GM23338 (cell line): ENCODE measurements at regions not wholly inside any gene's neighbourhood (a gene's known extent, or its start where the extent isn't known, plus 50 kb on each side); places are given as distances from the start of the nearest gene placed in this dataset.

ENCODE experiments used
- CREB1 ChIP-seq: fragments of 250-450 bp; sonication (Bioruptor Pico); IDR thresholded peaks from 2 replicates; pipeline ENCODE4 v1.5.0; 2020; ENCODE audit warnings: low read depth, mild to moderate bottlenecking, moderate library complexity
- CTCF ChIP-seq, 2 experiments: fragments of 200-600 bp in 1 of 2; sonication (generic) in 1 of 2; conservative IDR thresholded peaks; 2 replicates each; pipeline versions ENCODE4 v1.5.1 to v1.6.1; 2016 to 2017; ENCODE audit warnings: antibody characterized with exemption in 2 of 2, low read depth in 2 of 2, mild to moderate bottlenecking in 2 of 2, moderate library complexity in 1 of 2
- ETS1 ChIP-seq: IDR thresholded peaks from 2 replicates; pipeline ENCODE4 v1.6.1; 2016; ENCODE audit warnings: antibody characterized with exemption
- EZH2 ChIP-seq: fragments of 200-600 bp; sonication (generic); IDR thresholded peaks from one replicate; pipeline ENCODE4 v1.8.0; 2017; ENCODE audit warnings: antibody characterized with exemption, mild to moderate bottlenecking, low read depth; ENCODE audit not compliant: unreplicated experiment
- EZH2phosphoT487 ChIP-seq: fragments of 200-600 bp; sonication (generic); IDR thresholded peaks from one replicate; pipeline ENCODE4 v1.8.1; 2018; ENCODE audit warnings: antibody characterized with exemption; ENCODE audit not compliant: unreplicated experiment
- JUNB ChIP-seq: IDR thresholded peaks from one replicate; pipeline ENCODE4 v1.6.1; 2016; ENCODE audit warnings: antibody characterized with exemption; ENCODE audit not compliant: unreplicated experiment
- NANOG ChIP-seq: IDR thresholded peaks from 2 replicates; pipeline ENCODE4 v1.6.1; 2016; ENCODE audit warnings: antibody characterized with exemption, borderline replicate concordance
- POLR2AphosphoS5 ChIP-seq: IDR thresholded peaks from 2 replicates; pipeline ENCODE4 v1.6.1; 2016; ENCODE audit warnings: antibody characterized with exemption, low read depth
- REST ChIP-seq: IDR thresholded peaks from one replicate; pipeline ENCODE4 v1.6.1; 2018; ENCODE audit warnings: antibody characterized with exemption; ENCODE audit not compliant: unreplicated experiment
- ZNF114 ChIP-seq: fragments of 250-450 bp; sonication (Bioruptor Pico); IDR thresholded peaks from 2 replicates; pipeline ENCODE4 v1.5.0; 2020; ENCODE audit warnings: mild to moderate bottlenecking, moderate library complexity
- ZNF331 ChIP-seq: fragments of 250-450 bp; sonication (Bioruptor Pico); IDR thresholded peaks from 2 replicates; pipeline ENCODE4 v1.5.0; 2020; ENCODE audit warnings: low read depth, mild to moderate bottlenecking, moderate library complexity

- no peak for TF ChIP-seq CTCF (conservative IDR thresholded peaks at IDR 0.05; ENCODE audit: low read depth in 2 of 2)
- TF ChIP-seq POLR2AphosphoS5: no peak
- TF ChIP-seq EZH2: no peak
- TF ChIP-seq ETS1: no peak
- no peak for TF ChIP-seq REST
- TF ChIP-seq CREB1: no peak
- no peak for TF ChIP-seq EZH2phosphoT487
- no peak for TF ChIP-seq NANOG
- no peak for TF ChIP-seq ZNF114 (CRISPR knock-in tag)
- no peak for TF ChIP-seq JUNB
- TF ChIP-seq ZNF331 (CRISPR knock-in tag): no peak
Observed at GRCh38 chr1:69233463-69233862, 334.3 kb upstream of the LRRC7 start.
